ENCODE measurements at regions not wholly inside any gene's neighbourhood (a gene's known extent, or its start where the extent isn't known, plus 50 kb on each side); places are given as distances from the start of the nearest gene placed in this dataset.

GRCh38 chr13:33349288-33349985 is 63.9 kb upstream of the STARD13 start:
- intact Hi-C loops (cut with DNase I), result no loop called here
- H3K27me3 ChIP-seq, result no peaks in the 10 kb centered on the region
- peak; percentile 9 for ATAC-seq

GRCh38 chr13:33349986-33350826 is 64.7 kb upstream of the STARD13 start:
- ATAC-seq, result peak; percentile 85
- intact Hi-C loops (cut with DNase I), result no loop called here
- Histone ChIP-seq H3K27me3 (no peaks in the 10 kb centered on the region), H3K27ac (peak overlapping the region; percentile 72 to 94 (median 83)), H3K36me3 (replicated peaks in 1 of 2; ENCODE audit: insufficient read depth in 1 of 2, low read depth in 2 of 2) (no peaks in the 10 kb centered on the region), H3K4me1 (peaks cover 29% of the 10 kb centered on the region), H3K9me3 (no peaks in the 10 kb centered on the region), H3K4me3 (peak overlapping the region; percentile 70 to 75)
- TF ChIP-seq CTCF (IDR thresholded peaks at IDR 0.05) (no peak), POLR2A (IDR thresholded peaks at IDR 0.05) (peak; percentile 37 to 55 (median 55))
- DNase-seq, result peak; percentile 61 to 77 (median 67)
- 2% methylated on average over 23 to 81 of the region's 84 CpGs for WGBS, 2 donors

More at GRCh38 chr13:33349288-33349985, 63.9 kb upstream of the STARD13 start:
- no peaks in the 10 kb centered on the region for H3K9me3 ChIP-seq
- DNase-seq, result peak in 3 of 4 donors; percentile 25 to 46 (median 42)
- WGBS, 2 donors, result 34 to 80% methylated on average over 2 to 21 of the region's 21 CpGs
- H3K27ac ChIP-seq, result peak overlapping the region; percentile 72 to 94 (median 83)
- H3K36me3 ChIP-seq (replicated peaks in 1 of 2; ENCODE audit: insufficient read depth in 1 of 2, low read depth in 2 of 2), result no peaks in the 10 kb centered on the region
- TF ChIP-seq POLR2A (IDR thresholded peaks at IDR 0.05), result peak in 1 of 3 donors; percentile 5
- peak in 1 of 7 experiments; percentile 7 for TF ChIP-seq CTCF (IDR thresholded peaks at IDR 0.05)
- peaks cover 29% of the 10 kb centered on the region for H3K4me1 ChIP-seq
- H3K4me3 ChIP-seq, result peak overlapping the region; percentile 70 to 75

- ATAC-seq (no peak), DNase-seq (peak in 1 of 4 donors; percentile 28)
- no peak overlapping the region for H3K4me3 ChIP-seq
- peaks cover 29% of the 10 kb centered on the region for H3K4me1 ChIP-seq
- H3K9me3 ChIP-seq, result no peaks in the 10 kb centered on the region
- peak in 2 of 7 experiments; percentile 16 to 22 for TF ChIP-seq CTCF (IDR thresholded peaks at IDR 0.05)
- TF ChIP-seq POLR2A (IDR thresholded peaks at IDR 0.05), result peak in 1 of 3 donors; percentile 29
- H3K36me3 ChIP-seq (replicated peaks in 1 of 2; ENCODE audit: insufficient read depth in 1 of 2, low read depth in 2 of 2), result no peaks in the 10 kb centered on the region
- 14 to 20% methylated on average over 2 of the region's 2 CpGs for WGBS, 2 donors
- intact Hi-C loops (cut with DNase I), result no loop called here
- peak overlapping the region in 2 of 4 donors; percentile 79 to 87 for H3K27ac ChIP-seq
- no peaks in the 10 kb centered on the region for H3K27me3 ChIP-seq
These were observed 65.8 kb upstream of the STARD13 start for GRCh38 chr13:33351319-33351718.

- WGBS, 2 donors, result 56 to 63% methylated on average over 5 of the region's 5 CpGs
- DNase-seq (no peak), ATAC-seq (no peak)
- intact Hi-C loops (cut with DNase I), result no loop called here
- H3K4me3 ChIP-seq, result no peak overlapping the region
- H3K4me1 ChIP-seq, result peaks cover 29% of the 10 kb centered on the region
- no peaks in the 10 kb centered on the region for H3K9me3 ChIP-seq
- H3K27me3 ChIP-seq, result no peaks in the 10 kb centered on the region
- TF ChIP-seq CTCF (IDR thresholded peaks at IDR 0.05) (no peak), POLR2A (IDR thresholded peaks at IDR 0.05) (no peak)
- peak overlapping the region in 2 of 4 donors; percentile 6 to 87 for H3K27ac ChIP-seq
- no peaks in the 10 kb centered on the region for H3K36me3 ChIP-seq (replicated peaks in 1 of 2; ENCODE audit: insufficient read depth in 1 of 2, low read depth in 2 of 2)
These were observed 66.5 kb upstream of the STARD13 start for GRCh38 chr13:33352041-33352440.
